DOHH2 (cell line): ENCODE measurements at regions not wholly inside any gene's neighbourhood (a gene's known extent, or its start where the extent isn't known, plus 50 kb on each side); places are given as distances from the start of the nearest gene placed in this dataset.

Source experiments
- EZH2phosphoT487 ChIP-seq: fragments of 200-600 bp; sonication (generic); IDR thresholded peaks from 2 replicates; pipeline ENCODE4 v1.6.1; 2017; ENCODE audit warnings: borderline replicate concordance, mild to moderate bottlenecking, antibody characterized with exemption, low read length, moderate library complexity, mixed read lengths
- TF ChIP-seq, protein P1 (sequence below): fragments of 200-600 bp; sonication (generic); IDR thresholded peaks from one replicate; pipeline ENCODE4 v1.5.1; 2014; ENCODE audit warnings: antibody characterized with exemption, mild to moderate bottlenecking, low read depth, low read length; ENCODE audit not compliant: poor library complexity, severe bottlenecking

DNA sequence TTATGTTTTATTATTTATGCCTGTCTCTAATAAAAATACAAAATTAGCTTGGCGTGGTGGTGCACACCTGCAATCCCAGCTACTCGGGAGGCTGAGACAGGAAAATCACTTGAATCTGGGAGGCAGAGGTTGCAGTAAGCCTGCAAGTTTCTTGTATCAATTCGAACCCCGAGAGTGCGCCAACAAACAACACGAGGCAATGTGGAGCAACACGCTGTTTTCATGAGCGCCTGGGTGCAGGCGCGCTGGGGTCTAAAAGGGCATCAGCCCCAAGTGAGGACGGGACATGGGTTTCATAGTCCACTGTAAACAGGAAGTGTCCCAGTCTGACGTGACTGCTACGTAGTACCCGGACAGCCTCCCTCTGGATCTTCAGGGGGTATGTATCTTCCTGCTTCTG, 1634.6 kb upstream of the AGA start:
- TF ChIP-seq, protein P1, sequence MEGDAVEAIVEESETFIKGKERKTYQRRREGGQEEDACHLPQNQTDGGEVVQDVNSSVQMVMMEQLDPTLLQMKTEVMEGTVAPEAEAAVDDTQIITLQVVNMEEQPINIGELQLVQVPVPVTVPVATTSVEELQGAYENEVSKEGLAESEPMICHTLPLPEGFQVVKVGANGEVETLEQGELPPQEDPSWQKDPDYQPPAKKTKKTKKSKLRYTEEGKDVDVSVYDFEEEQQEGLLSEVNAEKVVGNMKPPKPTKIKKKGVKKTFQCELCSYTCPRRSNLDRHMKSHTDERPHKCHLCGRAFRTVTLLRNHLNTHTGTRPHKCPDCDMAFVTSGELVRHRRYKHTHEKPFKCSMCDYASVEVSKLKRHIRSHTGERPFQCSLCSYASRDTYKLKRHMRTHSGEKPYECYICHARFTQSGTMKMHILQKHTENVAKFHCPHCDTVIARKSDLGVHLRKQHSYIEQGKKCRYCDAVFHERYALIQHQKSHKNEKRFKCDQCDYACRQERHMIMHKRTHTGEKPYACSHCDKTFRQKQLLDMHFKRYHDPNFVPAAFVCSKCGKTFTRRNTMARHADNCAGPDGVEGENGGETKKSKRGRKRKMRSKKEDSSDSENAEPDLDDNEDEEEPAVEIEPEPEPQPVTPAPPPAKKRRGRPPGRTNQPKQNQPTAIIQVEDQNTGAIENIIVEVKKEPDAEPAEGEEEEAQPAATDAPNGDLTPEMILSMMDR: no peak
- TF ChIP-seq EZH2phosphoT487: no peak
